GM19324 (cell line): ENCODE measurements at regions not wholly inside any gene's neighbourhood (a gene's known extent, or its start where the extent isn't known, plus 50 kb on each side); places are given as distances from the start of the nearest gene placed in this dataset.

Experiments used
- ATAC-seq: cut with Tn5 transposase; IDR thresholded peaks from one replicate; pipeline ENCODE4 v1.9.1; 2021; ENCODE audit warnings: mild to moderate bottlenecking, moderate library complexity; ENCODE audit not compliant: unreplicated experiment, low FRiP score

- ATAC-seq: no peak
Observed at GRCh38 chr7:67535241-67535989, 538.8 kb downstream of the TYW1 start.

- ATAC-seq: no peak
Observed at GRCh38 chr7:67542916-67543315, 546.3 kb downstream of the TYW1 start.

GRCh38 chr7:67547183-67547907, 550.7 kb downstream of the TYW1 start:
- ATAC-seq: no peak

- ATAC-seq: no peak
Observed at GRCh38 chr7:67549126-67549525, 552.5 kb downstream of the TYW1 start.

GRCh38 chr7:67550801-67551436, 554.3 kb downstream of the TYW1 start:
- no peak for ATAC-seq

- no peak for ATAC-seq
Observed at GRCh38 chr7:67552738-67553137, 556.1 kb downstream of the TYW1 start.

- ATAC-seq: no peak
Observed at GRCh38 chr7:67553378-67553777, 556.7 kb downstream of the TYW1 start.

- no peak for ATAC-seq
Observed at GRCh38 chr7:67554986-67555385, 558.4 kb downstream of the TYW1 start.

- no peak for ATAC-seq
Observed at GRCh38 chr7:67564959-67565358, 568.3 kb downstream of the TYW1 start.

- no peak for ATAC-seq
Observed at GRCh38 chr7:67566101-67566500, 569.5 kb downstream of the TYW1 start.

GRCh38 chr7:67571026-67571545, 574.5 kb downstream of the TYW1 start:
- no peak for ATAC-seq

GRCh38 chr7:67573639-67574038, 577.0 kb downstream of the TYW1 start:
- no peak for ATAC-seq

- no peak for ATAC-seq
Observed at GRCh38 chr7:67588631-67589030, 592.0 kb downstream of the TYW1 start.

- ATAC-seq: no peak
Observed at GRCh38 chr7:67589183-67589582, 592.5 kb downstream of the TYW1 start.

- ATAC-seq: no peak
Observed at GRCh38 chr7:67590649-67591048, 594.0 kb downstream of the TYW1 start.

- no peak for ATAC-seq
Observed at GRCh38 chr7:67593794-67594193, 597.2 kb downstream of the TYW1 start.

GRCh38 chr7:67595431-67596180, 599.0 kb downstream of the TYW1 start:
- no peak for ATAC-seq

- ATAC-seq: no peak
Observed at GRCh38 chr7:67597161-67597560, 600.5 kb downstream of the TYW1 start.

GRCh38 chr7:67598469-67598868, 601.8 kb downstream of the TYW1 start:
- no peak for ATAC-seq

GRCh38 chr7:67599331-67600062, 602.9 kb downstream of the TYW1 start:
- no peak for ATAC-seq
